K562 (cell line): ENCODE measurements at regions not wholly inside any gene's neighbourhood (a gene's known extent, or its start where the extent isn't known, plus 50 kb on each side); places are given as distances from the start of the nearest gene placed in this dataset.

Experiments
- ATAC-seq: fragments of 200-7000 bp; cut with Tn5 transposase; 3 replicates; pipeline ENCODE4 v1.9.1; 2020; ENCODE audit warnings: moderate library complexity
- BruUV-seq: library from RNA; stranded (reverse); fragments of 400-500 nt; replicated peaks from 2 replicates; lab custom pipeline; 2021; lab: Mats Ljungman, UMichigan
- CTCF ChIA-PET: fragments of 300-600 bp; formaldehyde crosslinking; extraction: SDS; loops from one replicate; lab custom pipeline; 2021; ENCODE audit warnings: low intra/inter-chr PET ratio; lab: Yijun Ruan, JAX
- POLR2A ChIA-PET: fragments of 300-600, 350-650 bp; sonication (Branson Sonifier 250); formaldehyde crosslinking; extraction: SDS; loops from one replicate; lab custom pipeline; 2021; ENCODE audit warnings: antibody characterized with exemption, inconsistent platforms; lab: Yijun Ruan, JAX
- DNase-seq, 4 experiments: peaks; one replicate each; pipeline versions ENCODE4 v3.0.0 to v3.0.0-alpha.2; 2011 to 2018; ENCODE audit warnings: low spot score in 3 of 4, mixed read lengths in 3 of 4; ENCODE audit errors: extremely low read depth in 1 of 4
- FAIRE-seq: peaks from 2 replicates; lab custom pipeline; 2011; peaks lifted over from hg19 to GRCh38; lab: Jason Lieb, UNC
- H2AFZ ChIP-seq: 2 replicates; pipeline ENCODE4 v1.6.0; 2011; ENCODE audit warnings: low read depth, low read length, control low read depth, inconsistent platforms
- H3K27ac ChIP-seq: fragments of 200-600 bp; 3 replicates; pipeline ENCODE4 v1.8.0; 2011; ENCODE audit warnings: low read depth, mild to moderate bottlenecking, control low read depth, inconsistent platforms, low read length, moderate library complexity, mixed read lengths; ENCODE audit errors: extremely low read depth
- H3K27me3 ChIP-seq, 2 experiments: fragments of 300-600 bp in 1 of 2; 2 replicates in 1 of 2; 3 replicates in 1 of 2; pipeline versions ENCODE4 v1.6.0 to v1.8.0; 2011; ENCODE audit warnings: inconsistent platforms in 2 of 2, low read length in 2 of 2, mild to moderate bottlenecking in 1 of 2, mixed read lengths in 1 of 2, moderate library complexity in 1 of 2; ENCODE audit not compliant: control insufficient read depth in 2 of 2, insufficient read depth in 2 of 2
- H3K36me3 ChIP-seq: fragments of 300-600 bp; 3 replicates; pipeline ENCODE4 v1.8.0; 2011; ENCODE audit warnings: mild to moderate bottlenecking, low read length, inconsistent platforms; ENCODE audit not compliant: control insufficient read depth, insufficient read depth
- H3K4me1 ChIP-seq, 2 experiments: fragments of 200-600 bp in 1 of 2; replicated peaks in 1 of 2; 2 replicates in 1 of 2; 3 replicates in 1 of 2; pipeline versions ENCODE4 v1.5.1 to v1.8.0; 2011; ENCODE audit warnings: inconsistent platforms in 2 of 2, low read length in 2 of 2, mild to moderate bottlenecking in 1 of 2, mixed read lengths in 1 of 2, moderate library complexity in 1 of 2; ENCODE audit not compliant: control insufficient read depth in 2 of 2, insufficient read depth in 2 of 2
- H3K4me2 ChIP-seq: 2 replicates; pipeline ENCODE4 v1.6.1; 2011; ENCODE audit warnings: low read length, control low read depth, inconsistent platforms, mixed read lengths; ENCODE audit not compliant: insufficient read depth
- H3K4me3 ChIP-seq: fragments of 200-600 bp; sonication (generic), shearing (Covaris generic); 2 replicates; pipeline ENCODE4 v1.5.1; 2016; ENCODE audit warnings: control low read depth, inconsistent platforms
- H3K79me2 ChIP-seq: fragments of 200-600 bp; 3 replicates; pipeline ENCODE4 v1.8.0; 2011; ENCODE audit warnings: low read length, inconsistent platforms; ENCODE audit not compliant: control insufficient read depth, insufficient read depth
- H3K9ac ChIP-seq, 2 experiments: 2 replicates each; pipeline versions ENCODE4 v1.6.0 to v1.6.1; 2011; ENCODE audit warnings: low read depth in 2 of 2, low read length in 2 of 2, control low read depth in 1 of 2, inconsistent platforms in 1 of 2, mild to moderate bottlenecking in 1 of 2, mixed read lengths in 1 of 2; ENCODE audit not compliant: insufficient read depth in 1 of 2
- H3K9me1 ChIP-seq: one replicate; pipeline ENCODE4 v1.6.0; 2011; ENCODE audit warnings: inconsistent platforms, mild to moderate bottlenecking, low read length, moderate library complexity; ENCODE audit not compliant: control insufficient read depth, insufficient read depth
- H3K9me3 ChIP-seq: replicated peaks from 2 replicates; pipeline ENCODE4 v1.5.1; 2011; ENCODE audit warnings: low read depth, low read length, inconsistent platforms; ENCODE audit not compliant: control insufficient read depth, insufficient read depth
- H4K20me1 ChIP-seq: replicated peaks from 2 replicates; pipeline ENCODE4 v1.6.1; 2011; ENCODE audit warnings: low read length, inconsistent platforms, mixed read lengths; ENCODE audit not compliant: control insufficient read depth, insufficient read depth
- FOXJ2 ChIP-seq: fragments of 200-800 bp; sonication (Bioruptor generic); IDR thresholded peaks from 2 replicates; pipeline ENCODE4 v1.6.1; 2016; ENCODE audit warnings: missing genetic modification characterization, missing compliant biosample characterization
- GATA2 ChIP-seq: sonication (generic); formaldehyde crosslinking; IDR thresholded peaks from 2 replicates; pipeline ENCODE4 v1.4.0; 2020; ENCODE audit warnings: mild to moderate bottlenecking, missing genetic modification reagents
- IRF1 ChIP-seq: sonication (generic); formaldehyde crosslinking; IDR thresholded peaks from 2 replicates; pipeline ENCODE4 v1.8.0; 2022; ENCODE audit warnings: missing genetic modification reagents, mild to moderate bottlenecking, borderline replicate concordance
- ZNF280B ChIP-seq: fragments of 250-450 bp; sonication (Bioruptor Pico); IDR thresholded peaks from 2 replicates; pipeline ENCODE4 v1.5.1; 2021; ENCODE audit warnings: mild to moderate bottlenecking
- WGBS: fragments of 100-300 bp; shearing (Covaris generic); methylation state at CpG from one replicate; pipeline ENCODE4 v1.1.6; 2016; ENCODE audit warnings: low coverage, mixed read lengths; ENCODE audit not compliant: insufficient coverage; ENCODE audit errors: missing lambda C conversion rate; 5-methylcytosine and 5-hydroxymethylcytosine counted together
- in situ Hi-C: fragments of 300-500 bp; cut with MboI; formaldehyde crosslinking; loops from 4 replicates; pipeline ENCODE4 v1.15.0; 2018; ENCODE audit warnings: inconsistent platforms, mixed read lengths
- intact Hi-C: fragments of 100-400 bp; cut with micrococcal nuclease; formaldehyde crosslinking; loops from 2 replicates; pipeline ENCODE4 v1.14.2; 2022
- TF ChIP-seq, protein P1 (sequence below), 2 experiments: fragments of 450-650 bp in 1 of 2; sonication (generic) in 1 of 2; formaldehyde crosslinking; conservative IDR thresholded peaks; 2 replicates each; pipeline versions ENCODE4 v1.4.0 to v1.8.1; 2020 to 2022; ENCODE audit warnings: mild to moderate bottlenecking in 1 of 2, missing genetic modification reagents in 1 of 2
- TF ChIP-seq, protein P2 (sequence below): sonication (generic); formaldehyde crosslinking; IDR thresholded peaks from 2 replicates; pipeline ENCODE4 v1.9.0; 2022; ENCODE audit warnings: mild to moderate bottlenecking, missing genetic modification reagents

DNA sequence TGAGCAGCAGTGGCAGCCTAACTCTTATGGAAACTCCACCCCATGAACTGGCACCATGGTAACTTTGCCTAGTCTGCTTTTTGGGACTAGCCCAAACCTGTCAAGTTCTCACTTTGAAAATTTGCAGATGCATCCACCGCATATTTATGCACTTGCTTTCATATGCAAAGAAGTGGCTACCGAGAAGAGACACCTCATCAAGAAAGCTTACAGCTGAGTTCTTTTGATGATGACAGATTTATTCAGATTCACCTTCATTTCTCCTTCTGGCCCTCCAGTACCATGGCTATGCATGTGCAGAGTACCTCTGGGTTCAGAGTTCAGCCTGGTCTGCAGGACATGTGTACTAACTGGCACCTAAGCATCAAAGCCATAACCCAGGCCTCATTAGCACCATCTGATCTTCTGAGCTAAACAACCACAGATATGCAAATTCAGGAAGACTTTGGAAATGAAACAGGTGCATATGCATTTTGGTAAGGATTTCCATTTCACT is 154.3 kb upstream of the TENT5A start:
- no peak for ATAC-seq
- 0% methylated on average over 2 of the region's 2 CpGs for WGBS
- TF ChIP-seq ZNF280B (CRISPR knock-in tag) = no peak
- TF ChIP-seq IRF1 (CRISPR knock-in tag) = no peak
- TF ChIP-seq, protein P1, sequence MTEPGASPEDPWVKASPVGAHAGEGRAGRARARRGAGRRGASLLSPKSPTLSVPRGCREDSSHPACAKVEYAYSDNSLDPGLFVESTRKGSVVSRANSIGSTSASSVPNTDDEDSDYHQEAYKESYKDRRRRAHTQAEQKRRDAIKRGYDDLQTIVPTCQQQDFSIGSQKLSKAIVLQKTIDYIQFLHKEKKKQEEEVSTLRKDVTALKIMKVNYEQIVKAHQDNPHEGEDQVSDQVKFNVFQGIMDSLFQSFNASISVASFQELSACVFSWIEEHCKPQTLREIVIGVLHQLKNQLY (CRISPR knock-in tag; conservative IDR thresholded peaks at IDR 0.05) = no peak
- TF ChIP-seq, protein P2, sequence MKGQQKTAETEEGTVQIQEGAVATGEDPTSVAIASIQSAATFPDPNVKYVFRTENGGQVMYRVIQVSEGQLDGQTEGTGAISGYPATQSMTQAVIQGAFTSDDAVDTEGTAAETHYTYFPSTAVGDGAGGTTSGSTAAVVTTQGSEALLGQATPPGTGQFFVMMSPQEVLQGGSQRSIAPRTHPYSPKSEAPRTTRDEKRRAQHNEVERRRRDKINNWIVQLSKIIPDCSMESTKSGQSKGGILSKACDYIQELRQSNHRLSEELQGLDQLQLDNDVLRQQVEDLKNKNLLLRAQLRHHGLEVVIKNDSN (CRISPR knock-in tag) = no peak
- no peak for TF ChIP-seq FOXJ2 (tag)
- no peak for TF ChIP-seq GATA2
- no peak for DNase-seq
- POLR2A ChIA-PET = interaction anchor here (2.0 kb wide), 1 partner anchor 11 kb away, joined by 4 read pairs; no protein-coding TSS in a partner anchor
- no peaks in the 10 kb centered on the region for H3K4me1 ChIP-seq
- no peak overlapping the region for H3K4me3 ChIP-seq
- no peaks in the 10 kb centered on the region for H3K79me2 ChIP-seq
- no peaks in the 10 kb centered on the region for H3K9me3 ChIP-seq
- H2AFZ ChIP-seq = no peak overlapping the region
- no peaks in the 10 kb centered on the region for H3K9me1 ChIP-seq
- CTCF ChIA-PET = no interaction called here
- no peaks in the 10 kb centered on the region for H3K36me3 ChIP-seq
- no peak overlapping the region for H3K9ac ChIP-seq
- no peak overlapping the region for H3K27ac ChIP-seq
- no peaks in the 10 kb centered on the region for H3K27me3 ChIP-seq
- BruUV-seq = no TSS peak
- intact Hi-C loops (no loop called here), in situ Hi-C loops (no loop called here)
- H3K4me2 ChIP-seq = no peak overlapping the region
- no peak for FAIRE-seq
- no peaks in the 10 kb centered on the region for H4K20me1 ChIP-seq
